ENCODE measurements at regions not wholly inside any gene's neighbourhood (a gene's known extent, or its start where the extent isn't known, plus 50 kb on each side); places are given as distances from the start of the nearest gene placed in this dataset.
"Not testable (repeated sequence)": the region's sequence is repeated elsewhere in the genome, so short reads cannot be mapped to it uniquely, and the experiment has no call there.

- DNase-seq = no peak
Observed at GRCh38 chr3:102688556-102688930, 253.7 kb downstream of the ZPLD1 start.

GRCh38 chr3:102691507-102691906, 256.7 kb downstream of the ZPLD1 start:
- no peak for DNase-seq

- no peak for DNase-seq
Observed at GRCh38 chr3:102699104-102699818, 264.4 kb downstream of the ZPLD1 start.

- no peak for DNase-seq
Observed at GRCh38 chr3:102699819-102700140, 265.0 kb downstream of the ZPLD1 start.

GRCh38 chr3:102712896-102713295, 278.1 kb downstream of the ZPLD1 start:
- DNase-seq = no peak

GRCh38 chr3:102714567-102714966, 279.8 kb downstream of the ZPLD1 start:
- DNase-seq = no peak

- DNase-seq = no peak
Observed at GRCh38 chr3:102715030-102715697, 280.3 kb downstream of the ZPLD1 start.

GRCh38 chr3:102718651-102719050, 283.8 kb downstream of the ZPLD1 start:
- no peak for DNase-seq

GRCh38 chr3:102722317-102722716, 287.5 kb downstream of the ZPLD1 start:
- no peak for DNase-seq

- DNase-seq = no peak
Observed at GRCh38 chr3:102727340-102727739, 292.5 kb downstream of the ZPLD1 start.

- not testable (repeated sequence) for DNase-seq
Observed at GRCh38 chr3:102732581-102732980, 297.8 kb downstream of the ZPLD1 start.

GRCh38 chr3:102733791-102734563, 299.2 kb downstream of the ZPLD1 start:
- DNase-seq = no peak

- no peak for DNase-seq
Observed at GRCh38 chr3:102735311-102735710, 300.5 kb downstream of the ZPLD1 start.

- no peak for DNase-seq
Observed at GRCh38 chr3:102736288-102736974, 301.6 kb downstream of the ZPLD1 start.

- no peak for DNase-seq
Observed at GRCh38 chr3:102736975-102737304, 302.1 kb downstream of the ZPLD1 start.

GRCh38 chr3:102737353-102737752, 302.5 kb downstream of the ZPLD1 start:
- DNase-seq = no peak

GRCh38 chr3:102741105-102741504, 306.3 kb downstream of the ZPLD1 start:
- no peak for DNase-seq

GRCh38 chr3:102741694-102742093, 306.9 kb downstream of the ZPLD1 start:
- DNase-seq = no peak

GRCh38 chr3:102745881-102746280, 311.1 kb downstream of the ZPLD1 start:
- DNase-seq = no peak

- DNase-seq = no peak
Observed at GRCh38 chr3:102747611-102748010, 312.8 kb downstream of the ZPLD1 start.

- no peak for DNase-seq
Observed at GRCh38 chr3:102748646-102749045, 313.8 kb downstream of the ZPLD1 start.

- DNase-seq = no peak
Observed at GRCh38 chr3:102750322-102750721, 315.5 kb downstream of the ZPLD1 start.

GRCh38 chr3:102753901-102754300, 319.1 kb downstream of the ZPLD1 start:
- no peak for DNase-seq

- DNase-seq = no peak
Observed at GRCh38 chr3:102756706-102757105, 321.9 kb downstream of the ZPLD1 start.
